Liver (tissue), 8 donors: ENCODE measurements at regions not wholly inside any gene's neighbourhood (a gene's known extent, or its start where the extent isn't known, plus 50 kb on each side); places are given as distances from the start of the nearest gene placed in this dataset.

Experiments
- DNase-seq: peaks from one replicate; pipeline ENCODE4 v3.0.0-alpha.2; 2017; ENCODE audit warnings: low spot score
- H3K27ac ChIP-seq, 2 donors: one replicate each; pipeline ENCODE4 v1.7.0; 2013; ENCODE audit warnings: inconsistent platforms in 2 of 2, low read length in 2 of 2, control low read depth in 1 of 2, low read depth in 1 of 2, mild to moderate bottlenecking in 1 of 2
- H3K27me3 ChIP-seq, 4 donors: one replicate each; pipeline versions ENCODE4 v1.6.1 to v1.7.0; 2013; ENCODE audit warnings: low read length in 3 of 4, inconsistent platforms in 1 of 4, mild to moderate bottlenecking in 1 of 4, moderate library complexity in 1 of 4; ENCODE audit not compliant: control insufficient read depth in 4 of 4, insufficient read depth in 4 of 4
- H3K36me3 ChIP-seq, 4 donors: one replicate each; pipeline versions ENCODE4 v1.6.1 to v1.7.0; 2013; ENCODE audit warnings: low read length in 3 of 4, mild to moderate bottlenecking in 3 of 4, low read depth in 1 of 4, moderate library complexity in 1 of 4; ENCODE audit not compliant: control insufficient read depth in 4 of 4, insufficient read depth in 3 of 4
- H3K4me1 ChIP-seq, 4 donors: one replicate each; pipeline versions ENCODE4 v1.6.1 to v1.7.0; 2013; ENCODE audit warnings: low read length in 3 of 4, mild to moderate bottlenecking in 3 of 4, moderate library complexity in 1 of 4; ENCODE audit not compliant: control insufficient read depth in 4 of 4, insufficient read depth in 4 of 4
- H3K4me3 ChIP-seq, 3 donors: one replicate each; pipeline versions ENCODE4 v1.6.1 to v1.7.0; 2013; ENCODE audit warnings: low read length in 3 of 3, control low read depth in 1 of 3, low read depth in 1 of 3, mild to moderate bottlenecking in 1 of 3
- H3K9ac ChIP-seq, 2 donors: one replicate each; pipeline ENCODE4 v1.7.0; 2013; ENCODE audit warnings: low read length in 2 of 2, mild to moderate bottlenecking in 2 of 2, moderate library complexity in 2 of 2, control low read depth in 1 of 2, low read depth in 1 of 2
- H3K9me3 ChIP-seq, 4 donors: one replicate each; pipeline versions ENCODE4 v1.6.1 to v1.7.0; 2013; ENCODE audit warnings: low read length in 3 of 4; ENCODE audit not compliant: control insufficient read depth in 4 of 4
- FOXA1 ChIP-seq: IDR thresholded peaks from 2 replicates; pipeline ENCODE4 v1.6.1; 2016; ENCODE audit warnings: antibody characterized with exemption
- FOXA2 ChIP-seq: IDR thresholded peaks from 2 replicates; pipeline ENCODE4 v1.6.1; 2016; ENCODE audit warnings: antibody characterized with exemption
- GABPA ChIP-seq, 2 donors: IDR thresholded peaks in 1 of 2; conservative IDR thresholded peaks in 1 of 2; 2 replicates each; pipeline ENCODE4 v1.6.1; 2016; ENCODE audit warnings: antibody characterized with exemption in 2 of 2, mild to moderate bottlenecking in 1 of 2, moderate library complexity in 1 of 2
- HNF4A ChIP-seq, 2 donors: conservative IDR thresholded peaks; 2 replicates each; pipeline ENCODE4 v1.6.1; 2016; ENCODE audit warnings: antibody characterized with exemption in 2 of 2, mild to moderate bottlenecking in 2 of 2
- HNF4G ChIP-seq: IDR thresholded peaks from 2 replicates; pipeline ENCODE4 v1.6.1; 2016; ENCODE audit warnings: antibody characterized with exemption
- JUND ChIP-seq, 2 donors: IDR thresholded peaks; 2 replicates each; pipeline ENCODE4 v1.6.1; 2016; ENCODE audit warnings: antibody characterized with exemption in 2 of 2
- NR2F2 ChIP-seq: IDR thresholded peaks from 2 replicates; pipeline ENCODE4 v1.6.1; 2016; ENCODE audit warnings: antibody characterized with exemption
- RAD21 ChIP-seq, 2 donors: IDR thresholded peaks; 2 replicates each; pipeline ENCODE4 v1.6.1; 2016; ENCODE audit warnings: antibody characterized with exemption in 2 of 2, mild to moderate bottlenecking in 2 of 2
- RXRA ChIP-seq, 2 donors: IDR thresholded peaks; 2 replicates each; pipeline ENCODE4 v1.6.1; 2017 to 2018; ENCODE audit warnings: antibody characterized with exemption in 2 of 2, mild to moderate bottlenecking in 1 of 2
- SP1 ChIP-seq: IDR thresholded peaks from 2 replicates; pipeline ENCODE4 v1.6.1; 2018; ENCODE audit warnings: antibody characterized with exemption, mild to moderate bottlenecking
- TAF1 ChIP-seq: conservative IDR thresholded peaks from 2 replicates; pipeline ENCODE4 v1.6.1; 2016; ENCODE audit warnings: antibody characterized with exemption, mild to moderate bottlenecking
- YY1 ChIP-seq: IDR thresholded peaks from 2 replicates; pipeline ENCODE4 v1.6.1; 2016; ENCODE audit warnings: antibody characterized with exemption, mild to moderate bottlenecking
- WGBS: extraction: QIAGEN DNeasy Blood & Tissue Kit; methylation state at CpG from one replicate; pipeline ENCODE4 v1.1.7; 2013; 5-methylcytosine and 5-hydroxymethylcytosine counted together
- TF ChIP-seq, protein P1 (sequence below): IDR thresholded peaks from 2 replicates; pipeline ENCODE4 v1.6.1; 2016; ENCODE audit warnings: antibody characterized with exemption
- TF ChIP-seq, protein P2 (sequence below): IDR thresholded peaks from 2 replicates; pipeline ENCODE4 v1.6.1; 2016; ENCODE audit warnings: antibody characterized with exemption
- TF ChIP-seq, protein P3 (sequence below): fragments of 150-350 bp; IDR thresholded peaks from 2 replicates; pipeline ENCODE4 v1.5.1; 2017; ENCODE audit warnings: improper control_type of control experiment, low read depth, low read length; ENCODE audit not compliant: missing input control
- TF ChIP-seq, protein P4 (sequence below): IDR thresholded peaks from 2 replicates; pipeline ENCODE4 v1.6.1; 2016; ENCODE audit warnings: antibody characterized with exemption
- TF ChIP-seq, protein P5 (sequence below): IDR thresholded peaks from 2 replicates; pipeline ENCODE4 v1.6.1; 2016; ENCODE audit warnings: antibody characterized with exemption, mild to moderate bottlenecking
- donor health status: healthy.
- donor health status: healthy.
- donor health status: healthy.
- donor health status: healthy.
- donor health status: healthy.

DNA sequence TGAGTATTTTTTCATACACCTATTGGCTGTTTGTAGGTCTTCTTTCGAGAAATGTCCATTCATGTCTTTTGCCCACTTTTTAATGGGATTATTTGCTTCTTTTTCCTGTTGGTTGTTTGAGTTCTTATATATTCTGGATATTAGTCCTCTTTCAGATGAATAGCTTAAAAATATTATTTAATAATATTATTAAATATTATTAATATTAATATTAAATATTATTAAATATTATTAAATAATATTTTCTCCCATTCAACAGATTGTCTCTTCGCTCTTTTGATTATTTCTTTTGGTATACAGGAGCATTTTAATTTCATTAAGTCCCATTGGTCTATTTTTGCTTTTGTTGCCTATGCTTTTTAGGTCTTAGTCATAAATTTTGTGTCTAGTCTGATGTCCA is 361.9 kb downstream of the TSN start:
- 80% methylated on average over 2 of the region's 2 CpGs for WGBS

DNA sequence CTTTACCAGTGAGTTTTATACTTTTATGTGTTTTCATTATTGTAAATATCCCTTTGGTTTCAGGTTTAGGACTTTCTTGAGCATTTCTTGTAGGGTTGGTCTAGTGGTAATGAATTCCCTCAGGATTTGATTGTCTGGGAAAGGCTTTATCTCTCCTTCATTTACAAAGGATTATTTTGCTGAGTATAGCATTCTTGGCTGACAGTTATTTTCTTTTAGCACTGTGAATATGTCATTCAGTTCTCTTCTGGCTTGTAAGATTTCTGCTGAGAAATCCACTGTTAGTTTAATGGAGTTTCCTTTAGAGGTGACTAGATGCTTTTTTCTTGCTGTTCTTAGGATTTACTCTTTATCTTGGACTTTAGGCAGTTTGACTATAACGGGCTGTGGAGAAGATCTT is 373.9 kb downstream of the TSN start:
- no peak overlapping the region for H3K27ac ChIP-seq
- no peaks in the 10 kb centered on the region for H3K27me3 ChIP-seq
- no peak overlapping the region for H3K9ac ChIP-seq
- 87% methylated on average over 1 of the region's 1 CpG for WGBS
- no peak for DNase-seq
- TF ChIP-seq FOXA1, result no peak
- TF ChIP-seq HNF4G, result no peak
- no peak for TF ChIP-seq TAF1
- TF ChIP-seq RXRA (IDR thresholded peaks at IDR 0.05), result no peak
- TF ChIP-seq FOXA2, result no peak
- TF ChIP-seq NR2F2, result no peak
- TF ChIP-seq HNF4A (conservative IDR thresholded peaks at IDR 0.05), result no peak
- TF ChIP-seq, protein P1, sequence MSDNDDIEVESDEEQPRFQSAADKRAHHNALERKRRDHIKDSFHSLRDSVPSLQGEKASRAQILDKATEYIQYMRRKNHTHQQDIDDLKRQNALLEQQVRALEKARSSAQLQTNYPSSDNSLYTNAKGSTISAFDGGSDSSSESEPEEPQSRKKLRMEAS, result no peak
- TF ChIP-seq YY1, result no peak
- TF ChIP-seq GABPA (IDR thresholded peaks at IDR 0.05 in 1 of 2, conservative IDR thresholded peaks at IDR 0.05 in 1 of 2), result no peak
- TF ChIP-seq, protein P2, sequence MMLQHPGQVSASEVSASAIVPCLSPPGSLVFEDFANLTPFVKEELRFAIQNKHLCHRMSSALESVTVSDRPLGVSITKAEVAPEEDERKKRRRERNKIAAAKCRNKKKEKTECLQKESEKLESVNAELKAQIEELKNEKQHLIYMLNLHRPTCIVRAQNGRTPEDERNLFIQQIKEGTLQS, result no peak
- TF ChIP-seq JUND (IDR thresholded peaks at IDR 0.05), result no peak
- no peak for TF ChIP-seq SP1
- TF ChIP-seq, protein P3, sequence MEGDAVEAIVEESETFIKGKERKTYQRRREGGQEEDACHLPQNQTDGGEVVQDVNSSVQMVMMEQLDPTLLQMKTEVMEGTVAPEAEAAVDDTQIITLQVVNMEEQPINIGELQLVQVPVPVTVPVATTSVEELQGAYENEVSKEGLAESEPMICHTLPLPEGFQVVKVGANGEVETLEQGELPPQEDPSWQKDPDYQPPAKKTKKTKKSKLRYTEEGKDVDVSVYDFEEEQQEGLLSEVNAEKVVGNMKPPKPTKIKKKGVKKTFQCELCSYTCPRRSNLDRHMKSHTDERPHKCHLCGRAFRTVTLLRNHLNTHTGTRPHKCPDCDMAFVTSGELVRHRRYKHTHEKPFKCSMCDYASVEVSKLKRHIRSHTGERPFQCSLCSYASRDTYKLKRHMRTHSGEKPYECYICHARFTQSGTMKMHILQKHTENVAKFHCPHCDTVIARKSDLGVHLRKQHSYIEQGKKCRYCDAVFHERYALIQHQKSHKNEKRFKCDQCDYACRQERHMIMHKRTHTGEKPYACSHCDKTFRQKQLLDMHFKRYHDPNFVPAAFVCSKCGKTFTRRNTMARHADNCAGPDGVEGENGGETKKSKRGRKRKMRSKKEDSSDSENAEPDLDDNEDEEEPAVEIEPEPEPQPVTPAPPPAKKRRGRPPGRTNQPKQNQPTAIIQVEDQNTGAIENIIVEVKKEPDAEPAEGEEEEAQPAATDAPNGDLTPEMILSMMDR, result no peak
- TF ChIP-seq, protein P4, sequence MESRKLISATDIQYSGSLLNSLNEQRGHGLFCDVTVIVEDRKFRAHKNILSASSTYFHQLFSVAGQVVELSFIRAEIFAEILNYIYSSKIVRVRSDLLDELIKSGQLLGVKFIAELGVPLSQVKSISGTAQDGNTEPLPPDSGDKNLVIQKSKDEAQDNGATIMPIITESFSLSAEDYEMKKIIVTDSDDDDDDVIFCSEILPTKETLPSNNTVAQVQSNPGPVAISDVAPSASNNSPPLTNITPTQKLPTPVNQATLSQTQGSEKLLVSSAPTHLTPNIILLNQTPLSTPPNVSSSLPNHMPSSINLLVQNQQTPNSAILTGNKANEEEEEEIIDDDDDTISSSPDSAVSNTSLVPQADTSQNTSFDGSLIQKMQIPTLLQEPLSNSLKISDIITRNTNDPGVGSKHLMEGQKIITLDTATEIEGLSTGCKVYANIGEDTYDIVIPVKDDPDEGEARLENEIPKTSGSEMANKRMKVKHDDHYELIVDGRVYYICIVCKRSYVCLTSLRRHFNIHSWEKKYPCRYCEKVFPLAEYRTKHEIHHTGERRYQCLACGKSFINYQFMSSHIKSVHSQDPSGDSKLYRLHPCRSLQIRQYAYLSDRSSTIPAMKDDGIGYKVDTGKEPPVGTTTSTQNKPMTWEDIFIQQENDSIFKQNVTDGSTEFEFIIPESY, result no peak
- TF ChIP-seq, protein P5, sequence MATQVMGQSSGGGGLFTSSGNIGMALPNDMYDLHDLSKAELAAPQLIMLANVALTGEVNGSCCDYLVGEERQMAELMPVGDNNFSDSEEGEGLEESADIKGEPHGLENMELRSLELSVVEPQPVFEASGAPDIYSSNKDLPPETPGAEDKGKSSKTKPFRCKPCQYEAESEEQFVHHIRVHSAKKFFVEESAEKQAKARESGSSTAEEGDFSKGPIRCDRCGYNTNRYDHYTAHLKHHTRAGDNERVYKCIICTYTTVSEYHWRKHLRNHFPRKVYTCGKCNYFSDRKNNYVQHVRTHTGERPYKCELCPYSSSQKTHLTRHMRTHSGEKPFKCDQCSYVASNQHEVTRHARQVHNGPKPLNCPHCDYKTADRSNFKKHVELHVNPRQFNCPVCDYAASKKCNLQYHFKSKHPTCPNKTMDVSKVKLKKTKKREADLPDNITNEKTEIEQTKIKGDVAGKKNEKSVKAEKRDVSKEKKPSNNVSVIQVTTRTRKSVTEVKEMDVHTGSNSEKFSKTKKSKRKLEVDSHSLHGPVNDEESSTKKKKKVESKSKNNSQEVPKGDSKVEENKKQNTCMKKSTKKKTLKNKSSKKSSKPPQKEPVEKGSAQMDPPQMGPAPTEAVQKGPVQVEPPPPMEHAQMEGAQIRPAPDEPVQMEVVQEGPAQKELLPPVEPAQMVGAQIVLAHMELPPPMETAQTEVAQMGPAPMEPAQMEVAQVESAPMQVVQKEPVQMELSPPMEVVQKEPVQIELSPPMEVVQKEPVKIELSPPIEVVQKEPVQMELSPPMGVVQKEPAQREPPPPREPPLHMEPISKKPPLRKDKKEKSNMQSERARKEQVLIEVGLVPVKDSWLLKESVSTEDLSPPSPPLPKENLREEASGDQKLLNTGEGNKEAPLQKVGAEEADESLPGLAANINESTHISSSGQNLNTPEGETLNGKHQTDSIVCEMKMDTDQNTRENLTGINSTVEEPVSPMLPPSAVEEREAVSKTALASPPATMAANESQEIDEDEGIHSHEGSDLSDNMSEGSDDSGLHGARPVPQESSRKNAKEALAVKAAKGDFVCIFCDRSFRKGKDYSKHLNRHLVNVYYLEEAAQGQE, result no peak
- H3K36me3 ChIP-seq, result no peaks in the 10 kb centered on the region
- H3K4me3 ChIP-seq, result no peak overlapping the region
- H3K4me1 ChIP-seq, result no peaks in the 10 kb centered on the region
- peaks cover 0 to 18% (median 9%) of the 10 kb centered on the region in 4 donors for H3K9me3 ChIP-seq

More for the DNA sequence above, 361.9 kb downstream of the TSN start:
- Histone ChIP-seq H3K4me1 (no peaks in the 10 kb centered on the region), H3K36me3 (no peaks in the 10 kb centered on the region), H3K27ac (no peak overlapping the region), H3K27me3 (no peaks in the 10 kb centered on the region), H3K9me3 (no peaks in the 10 kb centered on the region), H3K9ac (no peak overlapping the region), H3K4me3 (no peak overlapping the region)
- TF ChIP-seq HNF4G (no peak), YY1 (no peak), FOXA2 (no peak), RAD21 (IDR thresholded peaks at IDR 0.05) (no peak), HNF4A (conservative IDR thresholded peaks at IDR 0.05) (no peak), JUND (IDR thresholded peaks at IDR 0.05) (no peak)
- TF ChIP-seq, protein P4, result no peak
- TF ChIP-seq, protein P2, result no peak
- no peak for DNase-seq
